ACC112 (cell line): ENCODE measurements at regions not wholly inside any gene's neighbourhood (a gene's known extent, or its start where the extent isn't known, plus 50 kb on each side); places are given as distances from the start of the nearest gene placed in this dataset.
"Not testable (repeated sequence)": the region's sequence is repeated elsewhere in the genome, so short reads cannot be mapped to it uniquely, and the experiment has no call there.

Source experiments
- H2AFZ ChIP-seq: fragments of 200-600 bp; sonication (generic); one replicate; pipeline ENCODE4 v1.6.0; 2017; ENCODE audit warnings: antibody characterized with exemption, low read length; ENCODE audit not compliant: unreplicated experiment
- H3K27ac ChIP-seq: fragments of 200-600 bp; sonication (generic); 2 replicates; pipeline ENCODE4 v1.5.1; 2014; ENCODE audit warnings: low read depth, mild to moderate bottlenecking, antibody characterized with exemption, low read length, moderate library complexity
- H3K27me3 ChIP-seq: fragments of 200-600 bp; sonication (generic); 2 replicates; pipeline ENCODE4 v1.6.1; 2014; ENCODE audit warnings: mild to moderate bottlenecking, antibody characterized with exemption, low read length, moderate library complexity, mixed read lengths; ENCODE audit not compliant: insufficient read depth
- H3K36me3 ChIP-seq: fragments of 200-600 bp; sonication (generic); 2 replicates; pipeline ENCODE4 v1.6.1; 2016; ENCODE audit warnings: mild to moderate bottlenecking, antibody characterized with exemption, low read length, moderate library complexity, mixed read lengths; ENCODE audit not compliant: insufficient read depth
- H3K4me1 ChIP-seq: fragments of 200-600 bp; sonication (generic); one replicate; pipeline ENCODE4 v1.6.1; 2016; ENCODE audit warnings: low read length, mixed read lengths; ENCODE audit not compliant: insufficient read depth, unreplicated experiment, control insufficient read depth
- H3K4me3 ChIP-seq: fragments of 200-600 bp; sonication (generic); 2 replicates; pipeline ENCODE4 v1.5.1; 2014; ENCODE audit warnings: mild to moderate bottlenecking, low read depth, low read length
- H3K79me2 ChIP-seq: fragments of 200-600 bp; sonication (generic); one replicate; pipeline ENCODE4 v1.6.0; 2016; ENCODE audit warnings: low read length; ENCODE audit not compliant: control insufficient read depth, unreplicated experiment, insufficient read depth

GRCh38 chr10:61232780-61233179, 220.4 kb downstream of the TMEM26 start:
- no peak overlapping the region for H3K4me3 ChIP-seq
- peaks cover 12% of the 10 kb centered on the region for H3K27me3 ChIP-seq
- no peak overlapping the region for H3K27ac ChIP-seq
- no peaks in the 10 kb centered on the region for H3K4me1 ChIP-seq
- no peaks in the 10 kb centered on the region for H3K36me3 ChIP-seq
- H2AFZ ChIP-seq = no peak overlapping the region
- no peaks in the 10 kb centered on the region for H3K79me2 ChIP-seq

GRCh38 chr10:61225939-61226338, 227.2 kb downstream of the TMEM26 start:
- H3K27me3 ChIP-seq = peaks cover 21% of the 10 kb centered on the region
- no peak overlapping the region for H3K27ac ChIP-seq
- H3K4me1 ChIP-seq = no peaks in the 10 kb centered on the region
- no peaks in the 10 kb centered on the region for H3K79me2 ChIP-seq
- no peaks in the 10 kb centered on the region for H3K36me3 ChIP-seq
- H2AFZ ChIP-seq = no peak overlapping the region
- no peak overlapping the region for H3K4me3 ChIP-seq

- Histone ChIP-seq H3K27ac (no peak overlapping the region), H3K4me1 (no peaks in the 10 kb centered on the region), H3K36me3 (no peaks in the 10 kb centered on the region), H3K4me3 (no peak overlapping the region), H2AFZ (no peak overlapping the region), H3K79me2 (no peaks in the 10 kb centered on the region), H3K27me3 (peaks cover 22% of the 10 kb centered on the region)
These were observed 229.6 kb downstream of the TMEM26 start for GRCh38 chr10:61223576-61223975.

- Histone ChIP-seq H3K79me2 (no peaks in the 10 kb centered on the region), H2AFZ (no peak overlapping the region), H3K36me3 (no peaks in the 10 kb centered on the region), H3K27ac (no peak overlapping the region), H3K4me3 (no peak overlapping the region), H3K4me1 (no peaks in the 10 kb centered on the region), H3K27me3 (peaks cover 22% of the 10 kb centered on the region)
These were observed 233.5 kb downstream of the TMEM26 start for GRCh38 chr10:61219696-61220095.

GRCh38 chr10:61217851-61218565, 235.2 kb downstream of the TMEM26 start:
- H3K27me3 ChIP-seq = peaks cover 20% of the 10 kb centered on the region; the same call in 1 of the 2 replicates
- no peak overlapping the region for H3K27ac ChIP-seq
- no peaks in the 10 kb centered on the region for H3K79me2 ChIP-seq
- no peaks in the 10 kb centered on the region for H3K4me1 ChIP-seq
- no peak overlapping the region for H2AFZ ChIP-seq
- no peak overlapping the region for H3K4me3 ChIP-seq
- H3K36me3 ChIP-seq = no peaks in the 10 kb centered on the region

- Histone ChIP-seq H3K27me3 (peaks cover 8% of the 10 kb centered on the region; the same call in 1 of the 2 replicates), H2AFZ (no peak overlapping the region), H3K36me3 (no peaks in the 10 kb centered on the region), H3K4me3 (no peak overlapping the region), H3K27ac (no peak overlapping the region), H3K79me2 (no peaks in the 10 kb centered on the region), H3K4me1 (no peaks in the 10 kb centered on the region)
These were observed 237.9 kb downstream of the TMEM26 start for GRCh38 chr10:61215246-61215645.

- H3K27me3 ChIP-seq = no peaks in the 10 kb centered on the region
- no peaks in the 10 kb centered on the region for H3K36me3 ChIP-seq
- no peak overlapping the region for H3K27ac ChIP-seq
- no peak overlapping the region for H2AFZ ChIP-seq
- no peak overlapping the region for H3K4me3 ChIP-seq
- no peaks in the 10 kb centered on the region for H3K79me2 ChIP-seq
- H3K4me1 ChIP-seq = no peaks in the 10 kb centered on the region
These were observed 241.7 kb downstream of the TMEM26 start for GRCh38 chr10:61211468-61211867.

GRCh38 chr10:61197057-61197456, 253.1 kb upstream of the RHOBTB1 start:
- Histone ChIP-seq H3K27ac (no peak overlapping the region), H3K4me1 (no peaks in the 10 kb centered on the region), H3K36me3 (no peaks in the 10 kb centered on the region), H3K79me2 (no peaks in the 10 kb centered on the region), H3K27me3 (no peaks in the 10 kb centered on the region), H2AFZ (no peak overlapping the region), H3K4me3 (no peak overlapping the region)

- no peaks in the 10 kb centered on the region for H3K27me3 ChIP-seq
- no peak overlapping the region for H3K4me3 ChIP-seq
- H3K79me2 ChIP-seq = no peaks in the 10 kb centered on the region
- no peaks in the 10 kb centered on the region for H3K36me3 ChIP-seq
- no peak overlapping the region for H3K27ac ChIP-seq
- no peak overlapping the region for H2AFZ ChIP-seq
- no peaks in the 10 kb centered on the region for H3K4me1 ChIP-seq
These were observed 251.2 kb upstream of the RHOBTB1 start for GRCh38 chr10:61195211-61195610.

GRCh38 chr10:61192589-61192988, 248.6 kb upstream of the RHOBTB1 start:
- H3K79me2 ChIP-seq, H3K36me3 ChIP-seq, H2AFZ ChIP-seq, H3K27ac ChIP-seq, H3K4me1 ChIP-seq, H3K27me3 ChIP-seq, H3K4me3 ChIP-seq: not testable (repeated sequence)

GRCh38 chr10:61192042-61192441, 248.1 kb upstream of the RHOBTB1 start:
- no peaks in the 10 kb centered on the region for H3K79me2 ChIP-seq
- no peak overlapping the region for H3K4me3 ChIP-seq
- H3K27ac ChIP-seq = no peak overlapping the region
- no peak overlapping the region for H2AFZ ChIP-seq
- no peaks in the 10 kb centered on the region for H3K27me3 ChIP-seq
- H3K4me1 ChIP-seq = no peaks in the 10 kb centered on the region
- no peaks in the 10 kb centered on the region for H3K36me3 ChIP-seq
